Fibroblast of lung (primary cell): ENCODE measurements at regions not wholly inside any gene's neighbourhood (a gene's known extent, or its start where the extent isn't known, plus 50 kb on each side); places are given as distances from the start of the nearest gene placed in this dataset.

Experiments used
- EZH2 ChIP-seq: IDR thresholded peaks from 2 replicates; pipeline ENCODE4 v1.5.1; 2012; ENCODE audit warnings: low read length, control low read depth, mild to moderate bottlenecking; ENCODE audit errors: missing control alignments
- TF ChIP-seq, protein P1 (sequence below), 2 donors: IDR thresholded peaks in 1 of 2; conservative IDR thresholded peaks in 1 of 2; 1 replicate in 1 of 2; 2 replicates in 1 of 2; pipeline ENCODE4 v1.5.1; 2011 to 2012; ENCODE audit warnings: low read length in 2 of 2, control low read depth in 1 of 2, inconsistent platforms in 1 of 2, low read depth in 1 of 2, mild to moderate bottlenecking in 1 of 2

DNA sequence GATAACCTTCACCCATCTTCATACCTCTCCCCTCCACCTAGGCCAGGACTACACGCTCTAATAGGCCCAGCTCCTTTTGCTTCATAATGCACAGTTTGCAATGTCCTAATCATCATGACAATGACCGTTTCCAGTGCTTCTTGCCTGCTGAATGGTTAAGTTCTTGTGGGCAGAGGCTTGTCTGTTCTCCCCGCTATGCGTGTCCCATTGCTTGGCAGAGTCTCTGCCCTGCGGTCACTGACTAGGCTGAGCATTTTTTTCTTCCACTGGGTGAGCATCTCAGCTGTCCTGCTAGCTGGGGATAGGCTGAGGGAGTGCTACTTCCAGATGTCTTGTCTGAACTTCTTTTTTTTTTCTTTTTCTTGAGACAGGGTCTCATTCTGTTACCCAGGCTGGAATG is 314.7 kb downstream of the UQCRFS1 start:
- no peak for TF ChIP-seq EZH2
- TF ChIP-seq, protein P1, sequence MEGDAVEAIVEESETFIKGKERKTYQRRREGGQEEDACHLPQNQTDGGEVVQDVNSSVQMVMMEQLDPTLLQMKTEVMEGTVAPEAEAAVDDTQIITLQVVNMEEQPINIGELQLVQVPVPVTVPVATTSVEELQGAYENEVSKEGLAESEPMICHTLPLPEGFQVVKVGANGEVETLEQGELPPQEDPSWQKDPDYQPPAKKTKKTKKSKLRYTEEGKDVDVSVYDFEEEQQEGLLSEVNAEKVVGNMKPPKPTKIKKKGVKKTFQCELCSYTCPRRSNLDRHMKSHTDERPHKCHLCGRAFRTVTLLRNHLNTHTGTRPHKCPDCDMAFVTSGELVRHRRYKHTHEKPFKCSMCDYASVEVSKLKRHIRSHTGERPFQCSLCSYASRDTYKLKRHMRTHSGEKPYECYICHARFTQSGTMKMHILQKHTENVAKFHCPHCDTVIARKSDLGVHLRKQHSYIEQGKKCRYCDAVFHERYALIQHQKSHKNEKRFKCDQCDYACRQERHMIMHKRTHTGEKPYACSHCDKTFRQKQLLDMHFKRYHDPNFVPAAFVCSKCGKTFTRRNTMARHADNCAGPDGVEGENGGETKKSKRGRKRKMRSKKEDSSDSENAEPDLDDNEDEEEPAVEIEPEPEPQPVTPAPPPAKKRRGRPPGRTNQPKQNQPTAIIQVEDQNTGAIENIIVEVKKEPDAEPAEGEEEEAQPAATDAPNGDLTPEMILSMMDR (conservative IDR thresholded peaks at IDR 0.05 in 1 of 2, IDR thresholded peaks at IDR 0.05 in 1 of 2; ENCODE audit: low read depth in 1 of 2, low read length in 2 of 2), result no peak
